ENCODE measurements at regions not wholly inside any gene's neighbourhood (a gene's known extent, or its start where the extent isn't known, plus 50 kb on each side); places are given as distances from the start of the nearest gene placed in this dataset.

DNA sequence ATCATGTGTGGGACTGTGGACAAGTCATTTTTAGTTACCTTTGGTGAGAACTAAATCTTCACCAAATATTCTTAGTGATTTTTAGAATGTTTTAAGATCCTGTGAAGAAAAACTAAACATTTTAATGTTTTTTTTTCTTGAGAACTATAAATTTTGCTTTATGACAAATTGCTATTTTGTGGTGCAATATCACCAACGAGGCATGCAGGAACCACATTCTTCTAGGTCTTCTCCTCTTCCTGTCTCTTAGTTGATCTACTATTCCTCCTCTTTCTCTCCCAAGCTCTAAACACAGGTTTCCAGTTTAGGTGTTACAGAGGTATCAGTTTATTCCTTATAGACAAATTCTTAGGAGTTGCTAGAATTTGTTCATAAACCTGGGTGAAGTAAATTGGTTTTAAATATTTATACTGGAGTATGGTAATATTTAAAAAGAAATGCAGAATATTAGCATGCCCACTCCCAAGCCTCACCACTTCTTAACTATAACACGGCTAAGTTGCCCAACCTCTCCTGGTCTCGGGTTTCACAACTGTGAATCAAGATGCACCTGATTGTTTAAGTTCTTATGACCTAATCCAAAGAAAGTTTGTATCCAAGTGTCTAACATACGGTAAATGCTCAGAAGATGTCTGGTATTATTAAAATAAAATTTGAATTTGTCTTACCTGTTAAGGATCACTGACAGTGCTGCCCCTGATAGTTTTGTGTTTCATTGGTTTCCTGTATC lies 56.5 kb upstream of the CLNK start:
- H3K9me3 ChIP-seq, result no peaks in the 10 kb centered on the region
- H3K4me3 ChIP-seq, result no peak overlapping the region
- DNase-seq, result no peak
- H3K36me3 ChIP-seq, result no peaks in the 10 kb centered on the region
- no peak overlapping the region for H3K27ac ChIP-seq
- no peaks in the 10 kb centered on the region for H3K27me3 ChIP-seq (replicated peaks in 1 of 7)
- intact Hi-C loops (cut with DNase I; ENCODE audit: low total_unique reads), result no loop called here
- TF ChIP-seq, protein P1, sequence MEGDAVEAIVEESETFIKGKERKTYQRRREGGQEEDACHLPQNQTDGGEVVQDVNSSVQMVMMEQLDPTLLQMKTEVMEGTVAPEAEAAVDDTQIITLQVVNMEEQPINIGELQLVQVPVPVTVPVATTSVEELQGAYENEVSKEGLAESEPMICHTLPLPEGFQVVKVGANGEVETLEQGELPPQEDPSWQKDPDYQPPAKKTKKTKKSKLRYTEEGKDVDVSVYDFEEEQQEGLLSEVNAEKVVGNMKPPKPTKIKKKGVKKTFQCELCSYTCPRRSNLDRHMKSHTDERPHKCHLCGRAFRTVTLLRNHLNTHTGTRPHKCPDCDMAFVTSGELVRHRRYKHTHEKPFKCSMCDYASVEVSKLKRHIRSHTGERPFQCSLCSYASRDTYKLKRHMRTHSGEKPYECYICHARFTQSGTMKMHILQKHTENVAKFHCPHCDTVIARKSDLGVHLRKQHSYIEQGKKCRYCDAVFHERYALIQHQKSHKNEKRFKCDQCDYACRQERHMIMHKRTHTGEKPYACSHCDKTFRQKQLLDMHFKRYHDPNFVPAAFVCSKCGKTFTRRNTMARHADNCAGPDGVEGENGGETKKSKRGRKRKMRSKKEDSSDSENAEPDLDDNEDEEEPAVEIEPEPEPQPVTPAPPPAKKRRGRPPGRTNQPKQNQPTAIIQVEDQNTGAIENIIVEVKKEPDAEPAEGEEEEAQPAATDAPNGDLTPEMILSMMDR (IDR thresholded peaks at IDR 0.05 in 8 of 11, conservative IDR thresholded peaks at IDR 0.05 in 3 of 11), result no peak
- no peak for TF ChIP-seq POLR2AphosphoS5 (IDR thresholded peaks at IDR 0.05)
- no peak for TF ChIP-seq POLR2A (IDR thresholded peaks at IDR 0.05)
- 63 to 74% (median 67%) methylated on average over 4 of the region's 4 CpGs for WGBS, 5 donors
- H3K4me1 ChIP-seq, result peaks cover 0 to 32% (median 3%) of the 10 kb centered on the region in 6 donors

DNA sequence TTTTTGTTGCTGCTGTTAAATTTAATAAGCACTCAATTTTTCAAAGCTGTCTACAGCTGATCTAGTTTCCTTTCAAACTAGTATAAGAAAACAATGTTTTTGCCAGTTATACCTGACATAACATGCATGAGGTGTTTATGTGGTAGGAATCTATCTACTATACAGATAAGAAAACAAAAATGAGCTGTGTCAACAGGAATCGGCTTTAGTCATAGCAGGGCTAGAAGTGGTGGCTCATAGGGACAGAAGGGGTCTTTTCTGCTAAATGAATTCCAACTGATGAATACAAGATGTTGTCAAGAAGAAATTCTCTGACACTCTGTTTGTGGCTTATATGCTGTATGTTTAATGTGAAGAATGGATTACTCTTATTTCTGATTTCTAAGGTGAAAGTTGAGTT lies 55.7 kb upstream of the CLNK start:
- no peaks in the 10 kb centered on the region for H3K9me3 ChIP-seq
- peaks cover 0 to 32% (median 3%) of the 10 kb centered on the region in 6 donors for H3K4me1 ChIP-seq
- H3K27ac ChIP-seq, result no peak overlapping the region
- H3K36me3 ChIP-seq, result no peaks in the 10 kb centered on the region
- H3K27me3 ChIP-seq (replicated peaks in 1 of 7), result no peaks in the 10 kb centered on the region
- DNase-seq, result no peak
- 85 to 100% (median 92%) methylated on average over 1 of the region's 1 CpG for WGBS, 5 donors
- H3K4me3 ChIP-seq, result no peak overlapping the region
- intact Hi-C loops (cut with DNase I; ENCODE audit: low total_unique reads), result no loop called here
- TF ChIP-seq POLR2A (IDR thresholded peaks at IDR 0.05), result no peak

DNA sequence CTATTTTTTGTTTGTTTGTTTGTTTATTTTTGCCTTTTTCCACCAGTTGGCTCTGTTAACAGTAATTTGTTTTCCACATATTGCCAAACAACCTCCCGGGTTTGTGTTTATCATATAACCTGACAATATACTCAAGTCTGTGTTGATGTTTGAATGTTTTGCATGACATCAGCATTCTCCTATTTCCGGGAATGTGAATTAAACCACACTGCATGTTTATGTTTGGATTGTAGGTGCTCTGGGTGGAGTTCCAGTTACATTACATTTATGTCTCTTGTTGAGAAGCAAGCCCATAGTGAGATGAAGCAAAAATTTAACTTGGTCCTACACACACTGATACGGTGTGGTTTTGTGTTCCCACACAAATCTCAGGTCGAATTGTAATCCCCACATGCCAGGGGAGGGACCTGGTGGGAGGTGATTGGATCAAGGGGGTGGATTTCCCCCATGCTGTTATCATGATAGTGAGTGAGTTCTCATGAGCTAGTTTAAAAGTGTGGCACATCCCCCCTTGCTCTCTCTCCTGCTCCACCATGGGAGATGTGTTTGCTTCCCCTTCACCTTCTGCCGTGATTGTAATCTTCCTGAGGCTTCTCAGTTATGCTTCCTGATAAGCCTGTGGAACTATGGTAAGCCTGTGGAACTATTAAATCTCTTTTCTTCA lies 54.4 kb upstream of the CLNK start:
- H3K36me3 ChIP-seq, result no peaks in the 10 kb centered on the region
- intact Hi-C loops (cut with DNase I; ENCODE audit: low total_unique reads), result no loop called here
- no peak overlapping the region for H3K4me3 ChIP-seq
- no peaks in the 10 kb centered on the region for H3K27me3 ChIP-seq (replicated peaks in 1 of 7)
- TF ChIP-seq, protein P1 (IDR thresholded peaks at IDR 0.05 in 8 of 11, conservative IDR thresholded peaks at IDR 0.05 in 3 of 11), result no peak
- no peak for TF ChIP-seq POLR2AphosphoS5 (IDR thresholded peaks at IDR 0.05)
- no peak for TF ChIP-seq POLR2A (IDR thresholded peaks at IDR 0.05)
- DNase-seq, result no peak
- 67 to 85% (median 76%) methylated on average over 5 of the region's 5 CpGs for WGBS, 5 donors
- no peak overlapping the region for H3K27ac ChIP-seq
- H3K9me3 ChIP-seq, result no peaks in the 10 kb centered on the region
- H3K4me1 ChIP-seq, result peaks cover 0 to 31% (median 3%) of the 10 kb centered on the region in 6 donors

DNA sequence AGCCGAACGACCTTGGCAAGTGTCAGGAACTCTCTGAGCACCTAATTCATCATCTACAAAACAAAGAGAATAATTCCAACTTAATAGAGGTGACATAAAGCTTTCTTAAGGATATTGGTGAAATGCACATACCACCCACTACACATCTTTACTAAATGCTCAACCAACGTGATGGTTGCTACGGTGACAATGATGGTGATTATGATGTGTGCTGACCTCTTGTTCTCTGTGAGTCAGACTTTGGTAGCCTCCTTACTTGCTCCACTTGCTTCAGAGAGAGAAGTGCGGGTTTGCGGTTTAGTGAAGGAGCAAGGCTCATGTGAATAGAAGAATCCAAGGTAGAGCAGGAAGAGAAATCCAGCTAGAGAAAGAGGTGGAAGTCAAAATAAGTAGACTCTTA lies 52.8 kb upstream of the CLNK start:
- no peak overlapping the region for H3K4me3 ChIP-seq
- 85 to 90% (median 88%) methylated on average over 6 of the region's 6 CpGs for WGBS, 5 donors

More for the DNA sequence above, 52.8 kb upstream of the CLNK start:
- H3K9me3 ChIP-seq, result no peaks in the 10 kb centered on the region
- H3K27ac ChIP-seq, result no peak overlapping the region
- no peaks in the 10 kb centered on the region for H3K27me3 ChIP-seq (replicated peaks in 1 of 7)
- no peak for DNase-seq
- intact Hi-C loops (cut with DNase I; ENCODE audit: low total_unique reads), result no loop called here
- no peak for TF ChIP-seq POLR2A (IDR thresholded peaks at IDR 0.05)
- TF ChIP-seq, protein P1 (IDR thresholded peaks at IDR 0.05 in 8 of 11, conservative IDR thresholded peaks at IDR 0.05 in 3 of 11), result no peak
- no peak for TF ChIP-seq POLR2AphosphoS5 (IDR thresholded peaks at IDR 0.05)
- H3K36me3 ChIP-seq, result no peaks in the 10 kb centered on the region
- H3K4me1 ChIP-seq, result peaks cover 0 to 28% (median 5%) of the 10 kb centered on the region in 6 donors
